GM10266 (cell line): ENCODE measurements at regions not wholly inside any gene's neighbourhood (a gene's known extent, or its start where the extent isn't known, plus 50 kb on each side); places are given as distances from the start of the nearest gene placed in this dataset.

Source experiments
- DNase-seq: peaks from one replicate; pipeline ENCODE4 v3.0.0; 2012; ENCODE audit errors: extremely low spot score
- CTCF ChIP-seq: IDR thresholded peaks from 2 replicates; pipeline ENCODE4 v1.5.1; 2012; ENCODE audit warnings: mild to moderate bottlenecking, low read depth; ENCODE audit not compliant: control insufficient read depth, insufficient read depth; ENCODE audit errors: missing control alignments

- TF ChIP-seq CTCF: no peak
- DNase-seq: no peak
Measured at GRCh38 chr13:70490320-70490935, 382.2 kb upstream of the KLHL1 start.

DNA sequence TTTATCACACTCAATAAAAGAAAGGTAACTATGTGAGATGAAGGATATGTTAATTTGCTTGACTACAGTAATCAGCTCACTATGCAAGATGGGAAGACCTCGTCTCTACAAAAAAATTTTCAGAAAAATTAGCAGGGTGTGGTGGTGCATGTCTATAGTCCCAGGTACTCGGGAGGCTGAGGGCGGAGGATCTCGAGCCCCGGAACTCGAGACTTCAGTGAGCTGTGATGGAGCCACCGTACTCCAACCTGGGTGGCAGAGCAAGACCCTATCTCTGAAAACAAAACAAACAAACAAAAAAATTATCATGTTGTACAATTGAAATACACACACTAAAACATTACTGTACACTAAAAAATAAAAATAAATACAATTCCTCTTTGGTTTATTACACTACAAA is 376.7 kb upstream of the KLHL1 start:
- no peak for TF ChIP-seq CTCF
- DNase-seq: no peak

DNA sequence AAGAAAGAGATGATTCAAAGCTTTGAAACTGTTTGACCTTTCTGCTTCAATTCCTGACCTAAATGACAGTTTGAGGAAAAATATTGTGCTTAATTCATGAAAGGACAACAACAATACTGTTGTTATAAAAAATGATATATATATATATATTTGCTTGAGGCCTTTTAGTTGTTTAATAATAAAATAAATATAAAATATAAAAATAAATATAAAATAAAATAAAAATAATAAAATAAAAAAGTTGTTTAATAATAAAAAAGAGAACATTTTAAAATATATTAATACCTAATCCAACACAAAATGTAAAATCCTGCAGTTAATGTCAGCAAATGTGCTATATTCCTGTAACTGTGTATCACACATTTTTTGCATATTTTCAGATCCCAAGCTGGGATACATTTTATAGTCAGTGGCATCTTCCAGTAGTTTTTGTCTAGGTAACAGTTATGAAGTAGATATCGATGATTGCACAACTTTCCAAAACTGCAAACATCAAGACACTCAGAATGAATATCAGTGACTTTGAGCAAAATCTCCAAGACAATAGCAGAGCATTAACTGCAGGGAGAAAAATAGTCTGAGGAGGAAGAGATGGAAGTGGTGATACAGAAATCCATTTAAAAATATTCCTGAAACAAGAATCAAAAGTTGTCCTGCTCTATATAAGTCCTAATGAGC is 375.5 kb upstream of the KLHL1 start:
- no peak for TF ChIP-seq CTCF
- DNase-seq: no peak

DNA sequence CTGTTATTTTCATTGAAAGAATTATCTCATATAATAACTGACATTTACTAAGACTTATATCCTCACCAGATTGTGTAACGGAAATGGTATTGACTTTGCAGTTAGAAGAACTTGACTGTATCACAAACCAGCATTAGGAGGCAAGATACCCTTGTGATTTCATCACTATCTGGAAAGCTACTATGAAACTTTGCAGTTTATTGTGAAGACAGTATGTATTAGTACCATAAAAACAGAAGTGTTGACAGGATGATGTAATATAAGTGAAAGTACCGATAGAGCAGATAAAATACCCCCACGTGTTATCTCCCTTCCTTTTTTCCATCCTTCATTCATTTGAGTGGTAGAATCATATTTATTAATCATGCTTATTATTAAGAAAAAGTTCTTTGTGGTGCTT is 365.7 kb upstream of the KLHL1 start:
- DNase-seq: no peak

DNA sequence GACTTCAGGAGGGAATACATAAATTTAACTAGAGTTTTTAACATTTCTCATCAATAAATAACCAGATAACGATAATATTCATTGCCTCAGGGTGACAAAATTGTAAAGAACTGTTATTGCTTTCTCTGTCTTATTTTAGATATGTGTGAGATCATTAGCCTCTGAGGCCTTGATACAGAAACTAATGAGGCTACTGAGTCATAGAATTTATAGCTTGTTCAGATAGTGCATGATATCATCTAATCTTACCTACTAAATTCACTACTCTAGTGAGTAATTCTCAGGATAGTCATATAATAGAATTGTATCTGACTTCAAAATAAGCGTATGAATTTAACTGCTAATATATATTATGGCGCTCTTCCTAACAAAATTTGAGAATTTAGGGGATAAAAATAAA is 360.8 kb upstream of the KLHL1 start:
- no peak for TF ChIP-seq CTCF

More for the DNA sequence above, 365.7 kb upstream of the KLHL1 start:
- TF ChIP-seq CTCF: no peak

DNA sequence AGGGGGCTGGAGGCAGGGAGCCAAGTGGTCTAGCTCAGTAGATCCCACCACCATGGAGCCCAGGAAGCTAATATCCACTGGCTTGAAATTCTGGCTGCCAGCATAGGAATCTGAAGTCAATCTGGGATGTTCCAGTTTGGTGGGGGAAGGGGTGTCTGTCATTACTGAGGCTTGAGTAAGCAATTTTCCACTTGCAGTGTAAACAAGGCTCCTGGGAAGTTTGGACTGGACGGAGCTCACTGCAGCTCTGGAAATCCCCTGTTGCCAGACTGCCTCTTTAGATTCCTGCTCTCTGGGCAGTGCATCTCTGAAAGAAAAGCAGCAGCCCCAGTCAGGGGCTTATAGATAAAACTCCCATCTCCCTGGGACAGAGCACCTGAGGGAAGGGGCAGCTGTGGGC is 349.2 kb upstream of the KLHL1 start:
- no peak for TF ChIP-seq CTCF
- DNase-seq: no peak

More for the DNA sequence above, 360.8 kb upstream of the KLHL1 start:
- DNase-seq: no peak

DNA sequence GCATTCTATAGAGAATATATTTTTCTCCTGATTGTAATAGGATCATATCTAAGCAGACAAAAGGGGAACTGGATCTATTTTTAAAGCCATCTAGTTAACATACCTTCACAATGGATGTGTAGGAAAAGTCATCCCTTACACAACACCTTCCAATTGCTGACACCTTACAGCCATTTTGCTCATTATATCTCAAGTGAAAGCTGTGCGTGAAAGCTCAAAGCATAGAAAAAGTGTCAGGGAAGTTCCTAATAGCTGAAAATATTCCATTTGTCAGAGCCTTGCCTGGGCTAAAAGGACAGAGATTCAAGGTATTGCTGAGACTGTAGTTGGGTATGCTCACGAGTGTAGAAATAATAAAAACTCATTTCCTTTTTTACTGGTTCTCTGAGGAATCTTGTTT is 340.6 kb upstream of the KLHL1 start:
- TF ChIP-seq CTCF: no peak
- no peak for DNase-seq
